Stimulated activated CD4-positive, alpha-beta T cell treated with anti-CD3 and anti-CD28 coated beads, Interleukin-2, amount 100 ng/mL, for 48 hours (primary cell): ENCODE measurements at regions not wholly inside any gene's neighbourhood (a gene's known extent, or its start where the extent isn't known, plus 50 kb on each side); places are given as distances from the start of the nearest gene placed in this dataset.
A peak's percentile ranks its signal among the peaks of the same experiment; 100 is the strongest.
"Not testable (repeated sequence)": the region's sequence is repeated elsewhere in the genome, so short reads cannot be mapped to it uniquely, and the experiment has no call there.

ENCODE experiments used
- DNase-seq, 2 donors: peaks; one replicate each; pipeline ENCODE4 v3.0.0-alpha.2; 2020

DNA sequence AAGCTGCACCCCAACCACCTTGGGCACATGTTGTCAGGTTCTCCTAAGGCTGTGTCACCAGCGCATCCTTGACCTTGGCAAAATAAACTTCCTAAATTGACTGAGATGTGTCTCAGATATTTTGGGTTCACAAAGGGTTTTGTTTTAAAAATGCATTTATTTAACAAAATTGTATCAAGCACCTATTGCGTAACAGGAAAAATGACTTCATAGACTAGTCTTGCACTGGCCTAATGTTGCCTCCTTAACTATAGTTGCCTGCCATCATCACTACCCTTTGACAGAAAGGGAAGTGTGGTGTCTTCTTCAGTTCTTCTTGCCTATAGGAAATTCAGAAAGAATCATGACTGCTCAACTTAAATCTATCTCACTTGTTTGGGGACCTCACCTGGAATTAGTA is 374.2 kb downstream of the SH2D1A start:
- no peak for DNase-seq

DNA sequence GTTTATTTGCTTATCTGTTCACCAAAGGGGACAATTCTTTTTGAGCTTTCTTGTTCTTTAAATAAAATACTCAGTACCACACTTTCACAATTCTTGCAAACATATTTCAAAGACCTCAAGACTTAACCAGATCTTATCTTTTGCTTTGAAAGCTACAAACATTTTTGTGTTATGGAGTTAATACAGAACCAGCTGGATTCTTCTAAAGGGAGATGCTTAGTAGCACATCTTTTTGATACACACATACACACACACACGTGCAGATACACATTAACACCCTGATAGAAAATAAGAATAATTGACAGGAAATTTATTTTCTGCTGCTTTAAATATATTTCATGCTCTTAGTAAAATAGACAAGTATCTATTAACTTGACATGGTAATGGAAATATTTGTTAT is 379.1 kb downstream of the SH2D1A start:
- no peak for DNase-seq

DNA sequence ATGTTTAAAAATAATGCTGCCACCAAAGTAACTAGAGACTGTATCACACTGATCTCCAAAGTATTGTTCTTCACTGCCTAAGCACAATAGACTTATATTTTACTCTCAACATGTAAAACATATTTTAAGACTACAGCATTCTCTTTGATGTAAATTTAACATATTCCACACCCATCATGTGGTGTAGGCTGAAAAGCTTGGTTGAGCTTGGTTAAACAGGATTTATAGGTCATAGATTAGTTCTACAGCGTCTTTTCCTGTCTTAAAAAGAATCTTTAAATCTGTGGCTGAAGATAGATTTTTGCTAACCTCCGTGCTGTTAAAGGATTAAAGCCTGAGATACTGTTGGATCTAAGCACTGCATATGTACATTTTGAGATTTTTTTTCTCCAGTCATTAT is 379.9 kb downstream of the SH2D1A start:
- DNase-seq: no peak

DNA sequence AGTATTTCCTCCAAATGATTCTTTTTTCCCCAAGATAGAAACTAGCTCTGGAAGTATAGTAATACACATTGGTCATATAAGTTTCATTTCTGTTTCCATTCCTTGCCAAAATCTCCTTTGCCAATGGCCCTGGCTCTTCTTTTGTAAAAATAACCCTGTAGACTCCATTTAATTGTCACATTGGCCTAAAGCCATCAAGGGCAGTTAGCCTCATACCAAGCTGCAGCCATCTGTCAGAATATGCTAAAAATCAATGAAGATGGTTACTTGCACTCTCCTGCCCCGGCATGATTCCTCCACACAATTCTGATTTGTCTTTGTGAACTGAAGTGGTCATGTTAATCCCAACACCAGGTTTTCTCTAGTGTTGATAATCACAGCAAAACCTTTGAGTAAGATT is 380.5 kb downstream of the SH2D1A start:
- no peak for DNase-seq

DNA sequence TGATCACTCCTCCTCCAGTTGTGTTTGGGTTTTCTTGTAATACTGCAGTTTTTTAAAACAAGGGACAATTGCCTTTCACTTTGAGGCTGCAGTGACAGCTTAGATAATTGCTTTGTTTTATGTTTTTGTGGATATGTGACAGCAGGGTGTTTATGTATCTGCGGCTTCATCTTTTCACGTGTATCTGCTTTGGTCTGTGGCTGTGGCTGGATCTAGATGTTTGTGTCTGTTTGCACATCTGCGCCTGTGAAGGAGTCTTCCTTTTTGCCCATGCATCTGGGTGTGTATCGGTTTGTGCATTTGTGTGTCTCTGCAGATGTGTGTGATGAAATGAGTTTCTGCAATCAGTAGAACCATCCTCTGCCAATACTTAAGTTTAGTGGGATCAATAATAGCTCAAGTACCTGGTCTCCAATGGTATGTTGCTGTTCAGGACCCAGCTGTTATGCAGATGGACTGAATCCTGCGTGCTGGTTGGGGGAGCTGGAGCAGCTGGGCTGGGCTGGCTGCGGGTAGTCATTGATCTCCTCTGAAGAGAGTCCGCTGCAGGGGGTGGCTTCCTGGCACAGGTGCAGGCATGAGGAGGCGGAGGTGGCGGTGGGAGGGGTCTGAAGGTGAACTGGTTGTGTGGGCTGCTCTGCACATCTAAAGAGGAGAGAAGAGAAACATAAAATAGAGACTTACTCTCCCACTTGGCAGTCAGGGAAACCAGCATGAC is 390.3 kb downstream of the SH2D1A start:
- peak; percentile 2 to 18 for DNase-seq

DNA sequence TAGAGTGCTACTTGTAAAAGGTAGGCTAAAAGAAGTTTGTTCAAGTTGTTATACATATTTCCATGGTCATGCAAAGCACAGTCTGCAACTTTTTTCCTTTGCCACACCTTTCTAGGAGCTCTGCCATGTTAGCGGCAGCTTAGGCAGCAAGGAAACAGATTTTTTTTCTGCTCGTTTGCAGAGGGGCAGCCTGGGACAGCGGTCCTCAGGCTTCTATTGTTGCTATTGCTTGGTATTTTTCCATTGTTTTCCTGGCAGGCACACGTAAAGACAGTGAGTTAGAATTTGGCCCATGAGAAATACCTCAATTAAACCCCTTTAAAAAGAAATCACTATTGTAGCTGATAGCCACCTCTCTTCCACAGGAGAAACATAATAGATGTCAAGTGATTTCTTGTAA is 391.4 kb downstream of the SH2D1A start:
- DNase-seq: no peak

DNA sequence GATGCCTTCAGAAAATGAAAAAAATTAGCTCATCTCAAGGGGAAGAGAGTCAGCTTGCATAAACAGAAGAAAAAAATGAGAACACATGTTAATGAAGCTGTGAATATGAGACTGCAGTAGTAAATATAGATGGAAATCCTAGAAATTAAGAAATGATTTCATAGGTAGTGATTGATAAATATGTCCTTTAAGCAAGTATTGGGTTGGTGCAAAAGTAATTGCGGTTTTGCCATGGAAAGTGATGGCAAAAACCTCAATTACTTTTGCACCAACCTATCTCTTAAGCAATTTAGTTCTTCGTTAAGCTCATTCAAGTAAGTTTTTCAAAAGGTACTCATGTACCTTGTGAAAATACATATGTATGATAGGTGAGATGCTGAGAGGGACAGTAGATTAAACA is 400.9 kb downstream of the SH2D1A start:
- DNase-seq: no peak

DNA sequence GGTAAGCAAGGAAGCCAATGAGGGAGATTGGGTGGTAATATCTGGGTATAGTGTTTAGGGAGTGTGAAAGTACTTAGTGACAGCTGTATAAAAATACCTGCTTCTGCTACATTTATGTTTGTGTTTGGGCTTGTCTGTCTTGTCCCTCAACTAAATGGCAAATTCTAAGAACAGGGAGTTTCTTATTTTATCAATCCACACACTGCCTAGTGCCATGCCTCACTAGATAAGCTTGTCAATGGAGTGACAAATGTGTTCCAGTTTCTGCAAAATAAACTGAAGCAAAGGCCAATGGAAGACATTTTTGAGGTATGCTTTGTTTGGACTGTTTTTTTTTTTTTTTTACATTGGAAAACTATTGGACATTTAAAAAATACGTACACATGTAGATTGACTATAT is 418.0 kb downstream of the SH2D1A start:
- DNase-seq: no peak

DNA sequence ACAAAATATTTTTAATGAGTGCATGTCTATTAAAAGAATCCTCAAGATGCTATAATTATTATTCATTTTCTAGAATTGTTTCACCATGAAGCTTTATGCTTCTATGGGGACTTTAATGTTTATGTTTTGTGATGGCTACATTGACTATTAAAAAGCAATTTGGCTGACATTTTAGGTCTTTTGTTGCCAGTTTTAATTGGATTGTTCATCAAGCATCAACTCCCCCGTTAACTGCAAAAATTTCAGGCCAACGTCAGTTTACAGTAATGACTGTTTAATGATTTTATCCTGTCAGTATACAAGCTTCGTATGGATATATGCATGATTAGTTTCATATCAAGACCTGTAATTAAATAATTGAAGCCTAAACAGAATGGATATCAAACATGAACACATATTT is 422.8 kb downstream of the SH2D1A start:
- DNase-seq: no peak

DNA sequence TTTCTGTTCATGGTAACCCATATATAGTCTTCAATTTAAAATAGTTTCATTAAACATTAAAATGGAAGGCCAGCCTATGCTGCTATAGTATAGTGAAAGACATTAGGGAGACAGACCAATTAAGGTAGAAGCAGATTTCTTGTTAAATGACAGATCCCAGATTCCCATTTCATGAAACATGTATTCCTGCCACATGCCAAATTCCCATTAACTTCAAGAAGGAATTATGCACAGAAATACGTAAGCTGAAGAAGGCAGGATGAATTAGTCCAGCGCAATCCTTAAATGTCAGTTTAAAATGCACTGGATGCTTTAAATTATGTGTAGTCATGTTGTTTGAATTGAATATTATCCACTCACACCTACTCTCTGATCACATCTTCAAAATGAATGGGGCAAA is 424.9 kb downstream of the SH2D1A start:
- no peak for DNase-seq

DNA sequence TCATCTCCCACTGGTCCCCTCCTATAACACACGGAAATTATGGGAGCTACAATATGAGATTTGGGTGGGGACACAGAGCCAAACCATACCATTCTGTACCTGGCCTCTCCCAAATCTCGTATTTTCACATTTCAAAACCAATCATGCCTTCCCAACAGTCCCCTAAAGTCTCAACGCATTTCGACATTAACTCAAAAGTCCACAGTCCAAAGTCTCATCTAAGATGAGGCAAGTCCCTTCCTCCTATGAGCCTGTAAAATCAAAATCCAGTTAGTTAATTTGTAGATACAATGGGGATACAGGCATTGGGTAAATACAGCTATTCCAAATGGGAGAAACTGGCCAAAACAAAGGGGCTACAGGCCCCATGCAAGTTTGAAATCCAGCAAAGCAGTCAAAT is 441.9 kb downstream of the SH2D1A start:
- not testable (repeated sequence) for DNase-seq

DNA sequence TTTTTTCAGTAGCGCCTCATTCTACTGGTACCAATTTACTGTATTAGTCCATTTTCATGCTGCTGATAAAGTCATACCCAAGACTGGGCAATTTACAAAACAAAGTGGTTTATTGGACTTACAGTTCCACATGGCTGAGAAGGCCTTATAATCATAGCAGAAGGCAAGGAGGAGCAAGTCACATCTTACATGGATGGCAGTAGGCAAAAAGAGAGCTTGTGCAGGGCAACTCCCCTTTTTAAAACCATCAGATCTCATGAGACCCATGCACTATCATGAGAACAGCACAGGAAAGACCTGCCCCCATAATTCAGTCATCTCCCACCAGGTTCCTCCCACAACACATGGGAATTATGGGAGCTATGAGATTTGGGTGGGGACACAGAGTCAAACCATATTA is 443.5 kb downstream of the SH2D1A start:
- not testable (repeated sequence) for DNase-seq

DNA sequence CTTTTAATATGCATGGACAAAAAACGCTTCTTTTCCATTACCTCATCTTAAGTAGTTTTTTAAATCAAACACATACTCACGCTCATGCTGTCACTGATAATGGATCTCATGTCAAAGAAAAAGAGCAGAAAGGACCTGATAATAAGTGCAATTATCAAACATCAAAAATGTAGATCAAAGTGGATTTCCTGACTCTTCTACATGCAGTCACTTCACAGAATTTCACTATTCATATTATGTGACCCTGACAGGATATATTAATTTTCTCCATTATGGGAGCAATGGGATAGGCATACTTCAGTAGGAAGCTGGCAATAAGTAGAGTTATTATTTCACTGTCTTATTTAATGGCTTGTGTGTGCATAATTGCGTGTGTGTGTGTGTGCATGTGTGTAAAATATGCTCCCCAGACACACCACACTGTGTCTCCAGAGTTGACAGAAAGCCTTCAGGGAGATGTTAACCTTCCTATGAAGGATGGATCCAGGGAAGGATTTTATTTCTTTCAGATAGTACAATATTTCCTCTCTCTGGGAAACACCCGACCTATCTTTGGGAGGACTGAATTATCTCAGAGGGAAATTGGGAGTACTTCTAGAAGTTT is 445.2 kb downstream of the SH2D1A start:
- no peak for DNase-seq

DNA sequence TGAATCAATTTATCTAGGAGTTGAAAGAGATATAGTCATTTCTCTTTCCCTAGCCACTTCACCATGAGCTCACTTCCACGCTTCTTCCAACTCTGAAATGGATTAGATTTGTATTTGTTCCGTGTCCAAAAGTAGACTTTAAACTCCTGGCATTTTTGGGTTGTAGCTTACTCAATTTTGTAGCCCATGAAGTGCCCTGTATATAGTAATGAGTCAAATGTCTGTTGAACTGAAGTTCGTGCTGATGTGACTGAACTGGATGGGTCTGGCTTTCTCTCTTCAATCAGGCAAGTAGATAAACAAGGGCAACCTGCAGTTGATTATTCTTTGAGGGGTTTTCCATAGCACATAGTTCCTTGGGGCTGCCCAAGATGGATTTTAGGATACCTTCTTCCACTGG is 450.6 kb downstream of the SH2D1A start:
- DNase-seq: no peak

DNA sequence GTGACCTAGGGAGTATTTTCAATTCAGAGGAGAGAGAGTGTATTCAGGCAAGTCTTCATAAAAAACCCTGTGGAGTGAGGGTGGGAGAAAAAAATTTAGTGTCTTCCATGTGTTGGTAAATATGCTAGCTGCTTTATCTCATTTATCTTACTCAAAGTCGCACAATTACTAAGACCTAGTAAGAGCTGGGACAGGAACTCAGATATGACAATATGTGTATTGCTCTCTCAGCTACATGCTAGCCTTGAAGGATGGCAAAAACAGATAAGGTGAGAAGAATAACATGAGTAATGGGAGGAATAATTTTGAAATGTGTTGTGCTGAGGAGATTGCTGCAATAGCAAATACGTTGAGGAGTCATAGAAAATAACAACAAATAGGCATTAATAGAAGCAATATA is 458.6 kb downstream of the SH2D1A start:
- no peak for DNase-seq

DNA sequence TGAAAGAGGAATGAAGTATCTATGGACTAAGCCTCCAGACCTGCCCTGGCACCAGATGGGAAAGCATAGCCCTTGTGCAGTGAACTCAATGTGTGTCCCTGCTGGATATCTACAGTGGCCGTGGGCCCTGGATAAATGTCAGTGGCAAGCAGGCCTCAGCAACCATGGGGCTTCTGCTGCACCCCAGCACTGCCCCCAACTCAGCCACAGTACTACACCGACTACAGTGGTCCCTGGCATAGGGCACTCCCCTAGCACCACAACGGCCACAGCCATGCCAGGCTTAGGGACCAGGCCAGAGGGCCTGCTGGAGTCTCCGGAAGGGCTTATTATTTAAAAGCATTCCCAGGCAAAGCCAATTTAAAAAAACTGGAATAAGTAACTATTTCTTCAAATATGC is 459.1 kb downstream of the SH2D1A start:
- DNase-seq: no peak

DNA sequence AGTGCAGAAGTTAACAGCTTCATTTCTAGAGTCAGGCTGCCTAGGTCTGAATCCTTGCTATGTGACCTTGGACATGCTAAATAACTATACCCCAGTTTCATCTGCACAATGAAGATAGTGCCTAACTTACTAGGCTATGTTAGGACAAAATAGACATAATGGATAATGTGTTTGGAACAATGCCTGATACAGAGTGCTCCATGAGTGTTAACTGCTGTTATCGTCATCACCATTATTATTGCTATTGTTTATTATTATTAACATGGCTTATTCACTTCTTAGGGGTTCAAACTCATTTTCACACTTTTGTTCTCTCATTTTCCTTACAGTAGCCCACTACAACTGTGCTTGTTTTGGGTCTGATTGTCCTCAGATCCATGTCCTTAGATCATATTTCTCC is 467.7 kb downstream of the SH2D1A start:
- DNase-seq: no peak

DNA sequence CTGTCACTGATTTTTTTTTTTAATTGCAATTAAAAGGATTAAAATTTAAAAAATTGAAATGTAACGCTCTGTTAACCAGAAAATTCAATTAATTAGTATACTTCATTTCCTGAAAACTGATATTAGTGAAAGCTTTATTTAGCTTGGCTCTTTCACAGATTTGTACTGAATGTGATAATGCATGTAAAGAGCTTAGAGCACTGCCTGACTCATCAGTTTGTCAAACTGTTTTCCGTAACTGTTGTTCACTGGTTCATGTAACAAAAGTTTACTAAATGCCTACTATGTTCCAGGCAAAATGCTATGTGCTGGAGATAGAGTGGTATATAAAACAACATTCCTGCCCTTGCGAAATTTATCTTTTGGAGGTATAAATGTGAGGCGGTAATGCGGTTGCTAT is 471.7 kb downstream of the SH2D1A start:
- DNase-seq: no peak

DNA sequence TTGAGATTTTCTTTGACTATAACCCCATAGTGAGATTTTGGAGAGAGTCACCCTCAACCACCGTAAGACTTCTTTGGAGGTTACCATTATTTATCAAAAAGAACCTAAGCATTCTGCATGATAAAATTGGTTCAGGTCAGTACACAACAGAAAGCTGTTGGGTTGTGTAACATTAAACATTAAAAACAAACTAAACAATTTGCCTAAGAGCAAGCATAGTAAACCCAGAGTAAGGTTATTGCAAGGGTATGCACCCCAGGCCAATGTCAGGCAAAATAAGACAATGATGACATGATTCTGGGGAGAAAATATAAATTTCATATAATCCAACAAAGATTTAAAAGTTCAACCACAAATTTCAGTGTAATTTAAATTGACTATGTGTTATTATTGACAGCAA is 472.4 kb downstream of the SH2D1A start:
- no peak for DNase-seq

DNA sequence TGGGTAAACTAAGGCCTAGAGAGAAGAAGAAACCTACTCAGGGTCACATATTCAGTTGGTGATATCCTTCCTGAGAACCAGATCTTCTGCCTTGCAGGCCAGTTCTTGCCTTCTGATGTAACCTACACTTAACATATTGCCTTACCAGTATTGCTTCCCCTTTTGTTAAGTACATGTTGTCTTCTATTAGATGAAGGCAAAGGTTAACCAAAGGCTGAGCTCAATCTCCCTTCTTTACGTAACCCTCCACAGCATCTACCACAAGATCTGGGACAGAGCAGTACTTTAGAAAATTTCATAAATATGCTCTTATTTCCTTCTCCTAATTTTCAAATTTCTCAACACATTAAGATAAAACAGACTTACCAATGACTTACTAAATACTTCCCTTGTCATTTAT is 474.4 kb downstream of the SH2D1A start:
- DNase-seq: no peak

DNA sequence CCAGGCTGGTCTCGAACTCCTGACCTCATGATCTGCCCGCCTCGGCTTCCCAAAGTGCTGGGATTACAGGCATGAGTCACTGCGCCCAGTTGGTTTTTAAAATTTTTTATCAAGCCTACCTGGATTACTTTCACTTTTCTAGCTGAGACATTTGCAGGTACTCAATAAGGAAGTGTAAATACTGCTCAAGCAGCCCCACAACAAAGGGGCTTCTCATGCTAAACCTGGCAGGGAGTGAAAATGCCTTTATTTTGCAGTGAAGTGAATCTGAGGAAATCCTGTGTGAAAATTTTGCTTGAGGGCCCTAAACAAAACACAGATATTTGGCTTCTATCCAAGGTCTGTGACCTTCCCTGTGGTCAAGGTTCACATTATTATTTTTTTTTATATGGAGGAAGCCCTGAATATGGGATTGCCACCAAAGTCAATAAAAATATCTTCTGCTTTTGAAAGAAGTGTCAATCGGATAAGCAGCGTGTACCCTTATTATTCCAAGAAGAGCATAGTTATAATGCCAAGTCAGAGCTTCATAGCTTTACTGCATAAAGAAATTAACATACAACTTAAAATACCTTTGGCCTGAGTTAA is 481.0 kb downstream of the SH2D1A start:
- no peak for DNase-seq

DNA sequence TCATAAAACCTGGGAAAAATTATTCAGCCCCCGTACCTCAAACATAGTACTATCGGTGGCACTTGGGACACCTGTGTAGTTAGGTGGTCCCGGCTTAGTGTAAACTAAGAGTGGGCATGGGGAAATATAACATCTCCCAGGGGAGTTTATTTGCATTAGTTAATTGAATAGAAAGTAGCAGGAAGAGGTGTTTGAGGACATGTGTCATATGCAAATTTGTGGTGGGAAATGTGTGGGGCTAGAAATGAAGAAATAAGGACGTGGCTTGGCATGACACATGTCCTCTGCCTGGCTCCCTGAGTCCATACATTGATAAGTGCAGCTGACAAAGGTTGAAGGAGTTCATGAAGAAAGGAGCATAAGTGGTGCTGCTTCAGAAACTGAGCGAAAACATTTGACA is 483.6 kb downstream of the SH2D1A start:
- peak in 1 of 2 donors; percentile 0 for DNase-seq

DNA sequence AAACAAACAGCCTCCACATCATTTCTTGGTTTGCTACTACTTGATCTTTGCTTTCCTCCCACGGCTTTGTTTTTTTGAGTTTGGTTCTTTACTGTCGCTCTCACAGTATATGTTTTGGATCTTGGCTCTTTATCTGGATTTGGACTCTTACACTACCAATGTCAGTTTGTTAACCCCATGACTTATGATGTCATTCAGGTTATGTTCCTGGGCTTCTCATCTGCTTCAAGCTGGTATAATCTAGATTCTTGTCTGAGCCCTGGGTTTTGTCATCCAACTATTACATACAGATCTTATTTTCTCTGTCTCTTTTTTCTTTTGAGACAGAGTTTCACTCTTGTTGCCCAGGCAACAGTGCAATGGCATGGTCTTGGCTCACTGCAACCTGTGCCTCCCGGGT is 482.9 kb upstream of the TEX13C start:
- DNase-seq: no peak

DNA sequence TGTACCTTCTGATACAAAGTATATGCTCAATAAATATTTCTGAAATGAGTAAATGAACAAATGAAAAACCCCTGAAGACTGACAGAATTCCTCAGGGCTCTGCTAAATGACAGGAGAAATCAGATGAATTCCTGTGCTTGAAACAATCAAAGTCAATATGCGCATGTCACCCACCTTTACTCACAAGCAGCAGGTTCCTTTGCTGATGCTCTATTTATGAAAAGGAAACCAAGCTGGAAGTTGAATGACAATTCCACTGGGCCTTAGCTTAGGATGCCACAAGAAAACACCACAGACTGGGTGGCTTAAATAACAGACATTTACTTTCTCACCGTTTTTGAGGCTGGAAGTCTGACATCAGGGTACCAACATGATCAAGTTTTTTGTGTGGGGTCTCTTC is 477.5 kb upstream of the TEX13C start:
- DNase-seq: no peak

DNA sequence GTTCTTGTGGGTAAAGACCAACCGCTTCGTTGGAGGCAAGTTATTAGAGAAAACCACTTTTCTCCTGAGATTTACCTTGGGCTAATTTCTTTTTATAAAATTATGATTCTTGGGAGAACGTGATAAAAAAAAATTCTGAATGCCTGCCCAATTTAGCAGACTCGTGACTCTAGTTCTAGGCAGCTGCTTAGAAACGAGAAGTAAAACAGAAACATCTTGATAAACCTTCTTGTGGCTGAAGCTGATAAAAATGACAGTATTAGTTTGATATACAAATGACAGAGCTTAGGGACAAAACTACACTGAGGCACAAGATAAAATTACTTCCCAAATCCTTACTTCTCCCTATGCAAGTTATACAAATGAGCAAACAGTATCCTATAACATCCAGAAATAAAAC is 458.9 kb upstream of the TEX13C start:
- no peak for DNase-seq
